Neural cell (in vitro differentiated cells): ENCODE measurements at regions not wholly inside any gene's neighbourhood (a gene's known extent, or its start where the extent isn't known, plus 50 kb on each side); places are given as distances from the start of the nearest gene placed in this dataset.

ENCODE experiments used
- H2AFZ ChIP-seq: fragments of 200-600, 300-800 bp; sonication (generic), shearing (Covaris generic); 2 replicates; pipeline ENCODE4 v1.6.0; 2014; ENCODE audit warnings: low read depth, mild to moderate bottlenecking, antibody characterized with exemption, low read length, moderate library complexity
- H3F3A ChIP-seq: fragments of 200-600 bp; shearing (Covaris generic); 2 replicates; pipeline ENCODE4 v1.6.1; 2016; ENCODE audit warnings: mild to moderate bottlenecking, moderate library complexity, mixed read lengths, antibody characterized with exemption, low read length; ENCODE audit not compliant: insufficient read depth, poor library complexity, severe bottlenecking
- H3K27ac ChIP-seq: fragments of 200-600, 300-800 bp; sonication (generic), shearing (Covaris generic); 2 replicates; pipeline ENCODE4 v1.5.1; 2014; ENCODE audit warnings: mild to moderate bottlenecking, low read length, moderate library complexity
- H3K27me3 ChIP-seq: fragments of 300-800, 200-600 bp; sonication (generic), shearing (Covaris generic); 2 replicates; pipeline ENCODE4 v1.6.0; 2014; ENCODE audit warnings: mild to moderate bottlenecking, low read depth, low read length, moderate library complexity; ENCODE audit not compliant: insufficient read depth
- H3K36me3 ChIP-seq: fragments of 300-800, 200-600 bp; sonication (generic), shearing (Covaris generic); 2 replicates; pipeline ENCODE4 v1.5.1; 2014; ENCODE audit warnings: mild to moderate bottlenecking, antibody characterized with exemption, low read length, moderate library complexity; ENCODE audit not compliant: insufficient read depth
- H3K4me2 ChIP-seq: fragments of 300-800, 200-600 bp; sonication (generic), shearing (Covaris generic); 2 replicates; pipeline ENCODE4 v1.6.0; 2014; ENCODE audit warnings: mild to moderate bottlenecking, low read length
- H3K4me3 ChIP-seq: fragments of 300-800, 200-600 bp; sonication (generic), shearing (Covaris generic); 2 replicates; pipeline ENCODE4 v1.5.1; 2014; ENCODE audit warnings: mild to moderate bottlenecking, low read length, moderate library complexity
- H3K79me2 ChIP-seq: fragments of 200-600 bp; shearing (Covaris generic); replicated peaks from 2 replicates; pipeline ENCODE4 v1.6.0; 2014; ENCODE audit warnings: mild to moderate bottlenecking, low read length, moderate library complexity; ENCODE audit not compliant: insufficient read depth
- H3K9ac ChIP-seq: fragments of 300-800, 200-600 bp; sonication (generic), shearing (Covaris generic); 2 replicates; pipeline ENCODE4 v1.6.1; 2016; ENCODE audit warnings: mild to moderate bottlenecking, low read length, mixed read lengths
- H3K9me2 ChIP-seq: fragments of 200-600 bp; shearing (Covaris generic); 2 replicates; pipeline ENCODE4 v1.6.1; 2016; ENCODE audit warnings: mild to moderate bottlenecking, low read length, mixed read lengths; ENCODE audit not compliant: insufficient read depth
- H3K9me3 ChIP-seq: fragments of 200-600, 300-800 bp; sonication (generic), shearing (Covaris generic); 2 replicates; pipeline ENCODE4 v1.6.1; 2016; ENCODE audit warnings: mild to moderate bottlenecking, mixed run types, low read length, moderate library complexity, mixed read lengths
- H4K20me1 ChIP-seq: fragments of 200-600 bp; shearing (Covaris generic); 2 replicates; pipeline ENCODE4 v1.6.1; 2016; ENCODE audit warnings: mild to moderate bottlenecking, mixed run types; ENCODE audit not compliant: insufficient read depth
- CTCF ChIP-seq: fragments of 450-650 bp; IDR thresholded peaks from 2 replicates; pipeline ENCODE4 v1.5.1; 2014; ENCODE audit warnings: antibody characterized with exemption, mild to moderate bottlenecking, moderate library complexity; ENCODE audit not compliant: poor library complexity, severe bottlenecking
- EP300 ChIP-seq: fragments of 450-650 bp; conservative IDR thresholded peaks from 2 replicates; pipeline ENCODE4 v1.6.1; 2014; ENCODE audit warnings: antibody characterized with exemption, mild to moderate bottlenecking, moderate library complexity; ENCODE audit not compliant: poor library complexity, severe bottlenecking
- EZH2 ChIP-seq: fragments of 200-600, 300-800 bp; shearing (Covaris generic), sonication (generic); IDR thresholded peaks from 2 replicates; pipeline ENCODE4 v1.6.1; 2014; ENCODE audit warnings: antibody characterized with exemption, low read length, borderline replicate concordance, mild to moderate bottlenecking; ENCODE audit not compliant: insufficient read depth, poor library complexity, severe bottlenecking
- MXI1 ChIP-seq: fragments of 450-650 bp; conservative IDR thresholded peaks from 2 replicates; pipeline ENCODE4 v1.6.1; 2014; ENCODE audit warnings: antibody characterized with exemption, mild to moderate bottlenecking; ENCODE audit not compliant: poor library complexity, severe bottlenecking
- POLR2AphosphoS5 ChIP-seq: IDR thresholded peaks from 2 replicates; pipeline ENCODE4 v1.6.1; 2012
- RAD21 ChIP-seq: fragments of 450-650 bp; conservative IDR thresholded peaks from 2 replicates; pipeline ENCODE4 v1.6.1; 2014; ENCODE audit warnings: antibody characterized with exemption, mild to moderate bottlenecking, moderate library complexity
- REST ChIP-seq: IDR thresholded peaks from 2 replicates; pipeline ENCODE4 v1.6.1; 2012; ENCODE audit warnings: borderline replicate concordance
- SMC3 ChIP-seq: fragments of 450-650 bp; conservative IDR thresholded peaks from 2 replicates; pipeline ENCODE4 v1.6.1; 2014; ENCODE audit warnings: antibody characterized with exemption, mild to moderate bottlenecking, moderate library complexity; ENCODE audit not compliant: poor library complexity
- TAF1 ChIP-seq: IDR thresholded peaks from 2 replicates; pipeline ENCODE4 v1.6.1; 2012; ENCODE audit warnings: low read depth

- TF ChIP-seq EP300 = no peak
- TF ChIP-seq REST = no peak
- no peak for TF ChIP-seq POLR2AphosphoS5
- no peak for TF ChIP-seq SMC3
- TF ChIP-seq TAF1 = no peak
- TF ChIP-seq RAD21 = no peak
- TF ChIP-seq MXI1 = no peak
- no peak for TF ChIP-seq CTCF
- TF ChIP-seq EZH2 = no peak
- Histone ChIP-seq H3K9me3 (no peaks in the 10 kb centered on the region), H3K27me3 (no peaks in the 10 kb centered on the region), H2AFZ (no peak overlapping the region), H3K79me2 (no peaks in the 10 kb centered on the region), H3K36me3 (no peaks in the 10 kb centered on the region), H3K4me2 (no peak overlapping the region), H4K20me1 (no peaks in the 10 kb centered on the region), H3K9me2 (no peaks in the 10 kb centered on the region), H3F3A (no peaks in the 10 kb centered on the region), H3K4me3 (no peak overlapping the region), H3K9ac (no peak overlapping the region), H3K27ac (no peak overlapping the region)
Measured at GRCh38 chr17:13293421-13293820, 275.6 kb upstream of the ELAC2 start.

- TF ChIP-seq SMC3 (no peak), REST (no peak), RAD21 (no peak), EZH2 (no peak), MXI1 (no peak), TAF1 (no peak), CTCF (no peak)
- H3K9me3 ChIP-seq = no peaks in the 10 kb centered on the region
- H3K36me3 ChIP-seq = no peaks in the 10 kb centered on the region
- H3K4me2 ChIP-seq = no peak overlapping the region
- H3K27me3 ChIP-seq = no peaks in the 10 kb centered on the region
- H3K79me2 ChIP-seq = no peaks in the 10 kb centered on the region
- H3F3A ChIP-seq = no peaks in the 10 kb centered on the region
- no peak overlapping the region for H2AFZ ChIP-seq
- H3K4me3 ChIP-seq = no peak overlapping the region
- no peaks in the 10 kb centered on the region for H3K9me2 ChIP-seq
- no peak overlapping the region for H3K9ac ChIP-seq
- H4K20me1 ChIP-seq = no peaks in the 10 kb centered on the region
- no peak overlapping the region for H3K27ac ChIP-seq
Measured at GRCh38 chr17:13292291-13292690, 274.5 kb upstream of the ELAC2 start.
